HG03342 (cell line): ENCODE measurements at regions not wholly inside any gene's neighbourhood (a gene's known extent, or its start where the extent isn't known, plus 50 kb on each side); places are given as distances from the start of the nearest gene placed in this dataset.

Experiments used
- ATAC-seq: cut with Tn5 transposase; IDR thresholded peaks from one replicate; pipeline ENCODE4 v1.9.1; 2021; ENCODE audit warnings: mild to moderate bottlenecking, moderate library complexity; ENCODE audit not compliant: unreplicated experiment

DNA sequence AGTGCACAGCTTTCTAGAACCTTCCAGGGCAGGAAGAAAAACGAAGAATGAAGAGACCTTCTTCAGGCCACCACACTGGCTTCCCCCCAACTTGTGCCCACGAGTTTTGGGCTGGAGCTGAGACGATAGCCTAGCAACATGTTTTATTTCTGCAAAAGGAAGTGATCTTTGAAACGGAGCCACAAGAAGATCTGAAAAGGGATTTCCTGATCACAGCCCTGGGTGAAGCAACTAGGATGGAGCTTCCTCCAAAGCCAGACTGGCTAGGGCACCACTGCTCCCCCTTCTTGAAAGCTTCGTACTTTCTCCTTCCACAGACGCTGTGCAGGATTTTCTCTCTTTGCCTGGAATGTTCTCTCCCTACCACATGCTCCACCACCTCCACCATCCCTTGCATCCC is 418.3 kb downstream of the MED13L start:
- ATAC-seq: no peak

DNA sequence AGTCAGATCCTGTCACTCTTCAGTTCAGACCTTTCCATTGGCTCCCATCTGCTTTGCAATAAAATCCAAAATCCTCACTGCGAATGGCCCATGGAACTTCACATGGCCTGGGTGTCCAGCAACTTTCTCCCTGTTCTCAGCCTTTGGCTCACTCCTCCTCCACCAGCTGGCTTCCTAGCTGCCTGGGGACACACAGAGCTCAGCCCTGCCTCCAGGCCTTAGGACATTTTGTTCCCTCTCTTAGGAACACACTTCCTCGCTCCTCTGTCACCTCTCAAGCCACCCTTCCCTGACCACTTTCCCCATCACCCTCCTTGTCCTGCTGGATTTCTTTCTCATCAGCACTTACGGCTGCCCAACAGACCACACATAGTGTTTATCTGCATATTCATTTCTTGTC is 419.6 kb downstream of the MED13L start:
- no peak for ATAC-seq

DNA sequence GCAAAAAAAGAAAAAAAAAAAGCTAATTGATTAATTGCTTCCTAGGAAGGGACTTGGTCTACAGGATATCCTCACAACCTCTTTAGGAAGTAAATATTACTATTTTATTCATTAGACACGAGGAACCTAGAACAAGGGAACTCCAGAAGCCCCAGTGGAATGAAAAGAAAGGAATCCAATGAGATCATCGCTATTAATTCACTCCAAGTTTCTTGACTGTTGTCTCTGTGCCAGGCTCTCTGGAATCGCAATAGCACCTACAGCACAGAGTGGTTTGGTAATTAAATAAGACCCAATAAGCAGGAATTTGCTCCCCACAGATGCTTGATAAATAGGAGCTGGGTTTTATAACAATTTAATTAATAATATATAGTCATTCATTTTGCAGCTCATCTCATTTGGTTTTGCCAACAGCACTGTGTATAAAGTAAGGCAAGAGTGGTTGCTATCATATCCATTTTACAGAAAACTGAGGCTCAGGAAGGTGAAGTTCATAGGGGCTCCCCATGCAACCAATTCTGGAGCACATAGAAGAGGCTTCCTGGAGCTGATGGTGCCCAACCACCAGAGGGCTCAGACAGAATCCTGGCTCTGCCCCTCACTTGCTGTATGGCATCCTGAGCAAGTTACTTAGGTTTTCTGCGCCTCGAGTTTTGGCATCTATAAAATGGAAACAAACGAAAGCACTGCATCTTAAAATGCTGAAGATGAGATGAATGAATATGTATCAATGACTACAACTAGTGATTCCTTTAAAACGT is 420.2 kb downstream of the MED13L start:
- ATAC-seq: no peak

DNA sequence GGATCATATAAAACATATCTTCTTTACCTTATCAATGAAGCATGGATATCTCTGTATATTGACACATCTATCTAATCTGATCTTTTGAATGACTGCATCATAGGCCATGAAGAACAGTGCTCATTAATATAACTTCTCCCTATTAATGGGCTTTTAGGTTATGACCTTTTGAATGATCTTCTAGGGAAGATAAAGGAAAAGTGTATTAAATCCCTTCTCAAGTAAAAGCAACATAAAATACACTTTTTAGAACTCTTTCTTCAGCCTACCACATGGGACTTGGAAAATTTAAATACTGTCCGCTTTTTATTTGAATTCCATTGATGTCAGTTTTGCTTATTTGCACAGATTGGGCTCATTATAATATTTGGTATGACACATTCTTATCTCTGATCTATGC is 425.4 kb downstream of the MED13L start:
- ATAC-seq: no peak

DNA sequence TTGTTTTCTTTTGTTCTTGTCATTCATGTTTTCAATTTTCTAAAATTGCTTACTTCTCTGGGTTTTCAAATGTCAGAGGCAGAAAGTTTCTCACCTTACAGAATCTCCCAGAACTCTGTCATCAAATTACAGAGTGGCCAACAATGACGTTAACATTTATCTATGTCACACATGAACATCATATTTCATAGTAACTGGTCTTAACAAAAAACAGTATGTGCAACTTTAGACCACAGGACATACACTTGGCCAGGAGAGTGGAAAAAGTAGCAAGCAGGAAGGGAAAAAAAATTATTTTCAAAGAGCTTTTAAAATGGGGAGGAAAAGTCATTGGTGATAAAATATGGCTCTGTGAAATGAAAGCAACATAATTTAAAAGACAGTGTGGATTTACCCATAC is 426.5 kb downstream of the MED13L start:
- ATAC-seq: no peak

DNA sequence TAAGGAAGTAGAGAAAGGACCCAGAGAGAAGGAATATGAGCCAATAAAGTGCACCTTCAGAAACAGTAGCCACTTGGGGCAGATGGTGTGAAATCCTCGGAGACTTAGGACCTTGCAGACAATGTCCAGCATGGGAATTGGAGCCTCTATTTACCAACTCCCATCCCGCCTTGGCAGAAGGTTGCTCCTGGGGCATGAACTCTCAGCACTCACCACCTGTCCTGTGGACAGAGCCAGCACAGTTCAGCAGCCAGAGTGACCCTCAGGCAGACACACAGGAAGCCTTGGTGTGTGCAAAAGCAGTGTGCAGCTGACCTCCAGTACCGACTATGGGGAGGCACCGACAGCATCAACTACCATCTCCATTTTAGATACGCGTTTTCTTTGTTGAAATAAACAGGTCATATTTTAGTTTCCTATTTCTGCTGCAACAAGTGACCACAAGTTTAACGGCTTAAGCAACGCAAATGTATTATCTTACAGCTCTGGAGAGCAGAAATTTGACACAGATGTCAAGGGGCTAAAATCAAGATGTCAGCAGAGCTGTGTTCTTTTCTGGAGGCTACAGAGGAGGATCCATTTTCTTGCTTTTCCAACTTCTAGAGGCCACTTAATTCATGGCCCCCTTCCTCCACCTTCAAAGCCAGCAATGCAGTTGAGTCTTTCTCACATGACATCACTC is 428.1 kb downstream of the MED13L start:
- ATAC-seq: no peak

DNA sequence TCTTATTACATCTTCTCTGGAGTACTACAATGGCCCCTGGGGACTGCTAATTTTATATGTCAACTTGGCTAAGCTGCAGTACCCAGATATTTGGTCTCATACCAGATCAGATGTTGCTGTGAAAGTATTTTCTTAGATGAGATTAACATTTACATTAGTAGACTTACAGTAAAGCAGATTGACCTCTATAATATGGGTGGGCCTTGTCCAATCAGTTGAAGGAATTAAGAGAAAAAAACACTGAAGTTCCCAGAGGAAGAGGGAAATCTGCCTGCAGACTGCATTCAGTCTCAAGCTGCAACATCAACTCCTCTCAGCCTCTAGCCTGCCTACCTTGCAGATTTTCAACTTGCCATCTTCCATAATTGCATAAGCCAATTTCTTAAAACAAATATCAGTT is 430.1 kb downstream of the MED13L start:
- no peak for ATAC-seq

DNA sequence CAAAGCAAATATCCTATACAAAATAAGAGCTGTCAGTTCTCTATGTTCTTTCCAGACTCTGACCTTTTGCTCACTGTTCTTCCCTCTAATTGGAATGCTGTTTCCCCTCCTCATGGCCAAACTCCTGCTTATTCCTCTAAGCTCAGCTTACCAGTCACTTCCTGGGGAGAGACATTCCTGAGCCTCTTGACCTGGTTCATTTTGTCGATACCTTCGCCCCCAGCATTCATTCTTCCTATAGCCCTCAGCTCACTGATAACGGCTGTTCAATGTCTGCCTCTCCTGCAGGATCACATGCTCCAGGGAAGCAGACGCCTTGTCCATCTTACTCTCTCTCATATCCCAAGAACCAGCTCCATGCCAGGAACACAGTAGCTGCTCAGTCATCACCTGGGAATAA is 431.0 kb downstream of the MED13L start:
- ATAC-seq: no peak

DNA sequence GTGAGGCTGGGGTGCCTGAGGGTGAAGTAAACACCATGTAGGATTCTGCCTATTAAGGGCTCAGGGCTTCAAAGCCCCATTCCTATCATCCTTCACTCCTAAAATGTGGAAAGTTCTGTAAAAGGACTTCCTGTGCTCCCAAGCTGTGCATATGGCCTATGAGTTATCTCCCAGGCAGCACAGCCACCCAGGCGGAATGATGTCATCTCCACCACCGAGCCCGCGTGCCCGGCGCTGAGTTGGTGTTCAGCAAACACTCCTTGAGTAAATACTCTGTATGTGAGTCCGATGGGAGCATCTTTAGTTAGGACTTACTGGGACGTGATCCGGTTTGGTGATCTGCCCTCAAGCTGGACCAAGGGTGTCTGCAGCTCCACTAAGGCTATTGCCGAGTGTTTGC is 437.3 kb downstream of the MED13L start:
- no peak for ATAC-seq

DNA sequence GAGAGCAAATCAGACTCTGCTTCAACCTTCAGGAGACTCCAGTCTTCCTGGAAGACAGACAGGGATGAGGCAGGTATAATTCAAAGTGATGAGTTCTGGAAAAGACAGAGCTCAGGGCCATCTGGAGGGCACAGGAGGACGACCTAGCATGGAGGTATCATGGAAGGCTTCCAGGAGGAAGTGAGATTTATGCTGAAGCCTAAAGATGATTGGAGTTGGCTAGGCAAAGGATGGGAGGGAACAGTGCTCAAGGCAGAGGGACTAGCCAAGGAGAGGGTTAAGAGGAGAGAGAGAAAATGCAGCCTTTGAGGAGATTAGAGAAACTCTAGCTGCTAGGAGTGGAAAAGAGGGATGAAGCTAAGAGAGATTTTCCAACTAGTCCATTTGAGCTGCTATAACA is 438.5 kb downstream of the MED13L start:
- ATAC-seq: no peak

DNA sequence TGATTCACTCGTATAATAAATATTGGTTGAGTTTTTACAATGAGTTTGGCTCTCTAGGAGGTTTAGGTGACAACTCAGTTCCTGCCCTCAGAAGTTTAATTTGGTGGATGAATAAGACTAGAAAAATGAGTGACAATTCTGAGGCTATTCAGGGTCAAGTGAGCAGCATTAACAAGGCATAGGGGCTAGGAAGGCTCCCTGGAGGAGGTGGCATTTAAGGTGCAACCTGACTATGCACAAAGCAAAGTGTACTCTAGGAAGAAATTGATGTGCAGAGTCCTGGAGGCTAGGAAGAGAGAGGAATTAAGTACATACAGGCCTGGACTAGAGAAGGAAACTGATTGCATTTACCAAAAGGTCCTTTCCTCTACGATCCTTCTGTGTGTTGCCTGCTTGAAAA is 440.3 kb downstream of the MED13L start:
- no peak for ATAC-seq

DNA sequence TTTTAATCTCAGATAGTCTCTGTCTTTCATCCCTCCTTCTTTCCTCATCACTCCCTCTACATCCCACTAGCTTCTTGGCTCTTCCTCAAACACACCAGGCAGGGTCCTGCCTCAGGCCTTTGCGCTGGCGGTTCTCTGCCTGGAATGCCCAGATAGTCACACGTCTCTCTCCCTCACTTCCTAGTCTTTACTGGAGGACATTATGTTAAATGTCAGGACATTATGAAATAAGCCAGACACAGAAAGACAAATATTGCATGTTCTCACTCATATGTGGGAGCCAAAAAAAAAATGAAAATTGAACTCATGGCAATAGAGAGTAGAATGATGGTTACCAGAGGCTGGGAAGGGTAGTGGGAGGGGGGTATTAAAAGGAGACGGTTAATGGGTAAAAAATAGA is 442.0 kb downstream of the MED13L start:
- no peak for ATAC-seq

DNA sequence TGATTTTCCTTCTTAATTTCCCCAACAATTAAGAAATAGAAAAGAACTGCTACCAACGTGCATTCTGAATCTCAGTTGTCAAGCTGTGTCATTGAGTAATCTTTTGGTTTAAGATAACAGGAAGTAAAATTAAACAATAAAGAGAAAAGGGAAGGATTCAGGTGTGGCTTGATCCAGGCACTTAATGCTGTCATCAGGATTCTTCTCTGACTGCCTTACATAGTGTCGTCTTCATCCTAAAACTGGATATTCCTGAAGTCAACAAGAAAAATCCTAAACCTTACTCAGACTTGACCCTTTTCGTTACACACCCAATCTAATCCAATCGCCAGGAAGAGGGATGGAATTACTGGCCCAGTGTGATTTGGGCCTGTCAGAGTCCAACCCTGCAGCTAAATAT is 443.8 kb downstream of the MED13L start:
- no peak for ATAC-seq

DNA sequence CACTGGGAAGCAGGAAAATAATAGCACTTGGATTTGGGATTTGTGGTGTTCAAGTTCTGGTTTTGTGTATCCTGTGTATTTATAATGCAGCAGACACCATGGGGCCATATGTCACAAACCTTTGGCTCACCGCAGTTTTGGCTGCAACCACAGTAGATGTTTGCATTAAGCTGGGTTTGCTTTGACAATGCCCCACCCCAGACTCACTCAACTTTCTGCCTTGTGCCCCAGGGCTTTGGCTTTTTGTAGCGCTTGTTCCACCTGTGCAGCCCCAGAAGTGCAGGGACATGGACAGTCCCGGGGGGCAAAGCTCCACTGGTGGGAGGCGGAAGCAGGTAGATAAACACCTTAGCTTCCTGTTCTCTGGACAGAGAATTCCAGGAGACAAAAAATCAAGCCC is 446.9 kb downstream of the MED13L start:
- no peak for ATAC-seq

DNA sequence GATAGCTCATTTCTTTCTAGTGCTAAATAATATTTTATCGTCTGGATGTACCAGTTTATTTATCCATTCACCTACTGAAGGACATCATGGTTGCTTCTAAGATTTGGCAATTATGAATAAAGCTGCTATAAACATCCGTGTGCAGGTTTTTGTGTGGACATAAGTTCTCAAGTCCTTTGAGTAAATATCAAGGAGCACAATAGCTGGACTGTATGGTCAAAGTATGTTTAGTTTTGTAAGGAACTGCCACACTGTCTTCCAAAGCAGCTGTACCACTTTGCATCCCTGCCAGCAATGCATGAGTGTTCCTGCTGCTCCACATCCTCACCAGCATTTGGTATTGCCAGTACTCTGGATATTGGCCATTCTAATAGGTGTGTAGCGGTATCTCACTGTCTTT is 447.4 kb downstream of the MED13L start:
- no peak for ATAC-seq

DNA sequence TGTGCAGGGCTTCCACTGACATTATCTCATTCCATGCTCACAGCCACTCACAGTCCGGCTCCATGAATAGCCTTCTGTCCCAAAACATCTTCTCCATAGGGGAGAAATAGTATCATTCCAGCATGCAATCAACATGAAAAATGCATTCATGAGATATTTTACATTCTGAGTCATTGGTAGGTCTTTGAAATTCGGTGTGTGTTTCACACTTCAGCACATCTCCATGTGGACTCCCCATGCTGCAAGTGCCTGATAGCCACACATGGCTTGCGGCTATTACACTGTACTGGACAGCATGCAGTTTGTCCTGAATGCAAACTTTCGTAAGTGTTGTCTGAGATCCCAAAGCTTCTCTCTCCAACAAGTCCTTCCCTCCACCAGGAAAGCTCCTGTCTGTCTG is 449.3 kb downstream of the MED13L start:
- ATAC-seq: no peak

DNA sequence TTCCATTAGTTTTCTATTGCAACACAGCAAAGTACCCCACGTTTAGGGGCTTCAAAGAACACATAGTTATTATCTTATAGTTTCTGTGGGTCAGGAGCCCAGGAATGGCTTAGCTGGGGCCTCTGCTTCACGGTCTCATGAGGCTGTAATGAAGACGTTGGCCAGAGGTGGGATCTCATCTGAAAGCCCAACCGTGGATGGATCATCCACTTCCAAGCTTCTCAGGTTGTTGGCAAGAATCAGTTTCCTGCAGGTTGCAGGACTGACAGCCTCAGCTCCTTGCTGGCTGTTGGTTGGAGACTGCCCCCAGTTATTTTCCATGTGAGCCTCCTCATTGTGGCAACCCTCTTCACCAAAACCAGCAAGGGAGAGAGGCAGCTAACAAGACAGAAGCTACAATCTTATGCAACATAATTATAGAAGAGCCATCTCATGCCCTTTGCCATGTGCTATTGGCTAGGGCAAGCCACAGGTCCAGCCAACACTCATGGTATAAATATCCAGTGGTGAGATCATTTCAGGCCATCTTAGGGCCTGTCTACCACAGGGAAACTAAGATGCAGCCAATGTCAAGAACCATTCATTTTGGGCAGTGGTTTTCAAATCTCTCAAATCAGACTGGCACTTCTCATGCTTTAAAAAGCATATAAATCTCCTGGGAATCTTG is 452.4 kb downstream of the MED13L start:
- no peak for ATAC-seq

DNA sequence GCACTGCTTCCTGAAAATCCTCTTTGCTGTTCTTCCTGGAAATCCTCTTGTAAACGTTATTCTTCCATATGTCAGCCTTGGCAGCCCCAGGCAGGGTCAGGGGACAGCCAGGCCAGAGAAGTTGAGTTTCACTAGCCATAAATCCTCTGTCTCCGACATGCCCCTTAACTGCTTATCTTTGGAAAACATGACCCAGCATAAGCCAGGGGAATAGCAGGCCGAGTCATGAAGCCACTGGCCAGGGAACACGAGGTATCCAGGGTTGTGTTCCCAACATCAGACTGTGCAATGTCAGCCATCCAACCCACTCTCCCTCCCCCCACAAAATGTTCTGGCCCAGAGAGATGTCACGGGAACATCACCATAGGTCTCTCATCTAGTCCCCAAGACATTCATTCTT is 453.9 kb downstream of the MED13L start:
- ATAC-seq: no peak

DNA sequence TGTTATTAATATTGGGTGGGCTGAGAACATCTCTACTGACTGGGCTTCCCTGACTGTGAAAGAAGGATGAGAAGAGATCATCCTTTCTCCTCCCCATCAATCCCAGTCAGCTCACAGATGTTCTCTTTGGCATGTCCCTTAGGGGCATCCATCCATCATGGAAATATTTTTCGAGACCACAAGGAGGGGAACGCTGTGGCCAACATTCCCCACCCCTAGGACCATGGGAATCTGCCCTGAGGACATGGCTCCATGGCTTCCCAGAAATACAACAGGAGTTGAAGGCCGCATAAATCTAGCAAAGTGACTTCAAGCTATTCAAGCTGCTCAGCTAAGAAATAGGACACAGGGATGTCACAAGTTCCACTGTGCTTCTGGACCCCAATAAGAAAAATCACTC is 456.8 kb downstream of the MED13L start:
- ATAC-seq: no peak

DNA sequence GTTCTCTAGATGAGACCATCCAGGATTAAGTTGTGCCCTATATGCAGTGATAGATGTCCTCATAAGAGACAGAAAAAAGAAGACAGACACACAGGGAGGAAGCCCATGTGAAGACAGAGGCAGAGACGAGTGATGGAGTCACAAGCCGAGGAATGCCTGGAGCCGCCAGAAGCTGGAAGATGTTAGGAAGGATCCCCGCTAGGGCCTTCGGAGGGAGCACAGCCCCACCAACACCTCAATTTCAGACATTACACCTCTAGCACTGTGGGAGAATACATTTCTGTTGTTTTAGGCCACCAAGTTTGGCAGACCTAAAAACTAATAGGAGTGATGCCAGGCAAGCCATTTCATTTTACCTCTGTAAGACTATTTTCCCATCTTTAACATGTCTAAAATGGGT is 458.5 kb downstream of the MED13L start:
- no peak for ATAC-seq

DNA sequence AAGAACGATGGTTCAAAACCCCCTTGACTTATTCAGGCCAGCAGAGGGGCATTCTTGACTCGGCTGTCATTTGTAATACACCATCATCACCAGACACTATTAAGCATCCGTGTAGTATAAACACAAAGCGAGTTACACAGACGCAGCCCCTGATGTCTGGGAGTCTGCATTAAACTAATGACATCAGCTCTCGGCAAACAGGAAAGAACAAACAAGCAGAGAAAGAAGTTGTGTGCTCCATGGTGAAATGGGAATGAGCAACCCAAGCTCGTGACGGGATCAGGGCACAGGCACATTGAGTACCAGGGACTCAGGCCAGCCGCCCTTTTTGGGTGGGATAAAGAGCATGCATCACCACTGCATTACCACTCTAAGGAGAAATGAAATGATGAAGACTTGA is 460.1 kb downstream of the MED13L start:
- ATAC-seq: no peak

DNA sequence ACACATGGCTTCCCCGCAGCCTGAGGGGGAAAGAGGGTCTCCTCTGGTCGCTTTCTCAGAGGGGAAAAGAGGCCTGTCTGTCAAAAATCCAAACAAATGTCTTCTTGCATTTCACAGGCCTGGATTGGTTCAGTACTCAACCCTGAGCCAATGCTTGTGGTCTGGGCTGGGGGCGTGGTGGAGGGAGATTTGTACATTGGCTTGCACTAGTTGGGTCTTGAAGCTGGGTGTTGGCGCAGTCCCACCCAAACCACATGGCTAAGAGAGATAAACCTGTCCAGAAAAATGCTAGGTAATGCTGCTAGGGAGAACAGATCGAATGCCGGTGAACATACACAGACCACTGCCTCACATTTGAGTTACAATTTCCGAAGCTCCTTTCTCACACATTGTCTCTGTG is 461.6 kb downstream of the MED13L start:
- ATAC-seq: no peak
